HepG2 (cell line): ENCODE measurements at regions not wholly inside any gene's neighbourhood (a gene's known extent, or its start where the extent isn't known, plus 50 kb on each side); places are given as distances from the start of the nearest gene placed in this dataset.

ENCODE experiments used
- ATAC-seq: fragments of 200-7000 bp; cut with Tn5 transposase; 3 replicates; pipeline ENCODE4 v1.9.1; 2020; ENCODE audit warnings: mild to moderate bottlenecking, moderate library complexity
- BruUV-seq: library from RNA; stranded (reverse); fragments of 400-500 nt; replicated peaks from 2 replicates; lab custom pipeline; 2021; lab: Mats Ljungman, UMichigan
- CTCF ChIA-PET: fragments of 300-600 bp; formaldehyde crosslinking; extraction: SDS; loops from one replicate; lab custom pipeline; 2021; ENCODE audit warnings: low total read pairs, inconsistent platforms, low intra/inter-chr PET ratio; lab: Yijun Ruan, JAX
- POLR2A ChIA-PET: fragments of 350-600 bp; sonication (Branson Sonifier 250); formaldehyde crosslinking; loops from one replicate; lab custom pipeline; 2020; ENCODE audit warnings: antibody characterized with exemption, inconsistent platforms; lab: Yijun Ruan, JAX
- DNase-seq: peaks from one replicate; pipeline ENCODE4 v3.0.0-alpha.2; 2015; ENCODE audit warnings: low spot score
- FAIRE-seq: peaks from 3 replicates; lab custom pipeline; 2011; peaks lifted over from hg19 to GRCh38; lab: Jason Lieb, UNC
- H2AFZ ChIP-seq: one replicate; pipeline ENCODE4 v1.6.1; 2011; ENCODE audit warnings: low read length, inconsistent platforms
- H3K27ac ChIP-seq: fragments of 300-600 bp; 3 replicates; pipeline ENCODE4 v1.8.0; 2011; ENCODE audit warnings: mixed run types, mild to moderate bottlenecking, mixed read lengths, low read length, inconsistent platforms; ENCODE audit not compliant: insufficient read depth; ENCODE audit errors: extremely low read length
- H3K27me3 ChIP-seq, 2 experiments: fragments of 200-600 bp in 1 of 2; 2 replicates in 1 of 2; 3 replicates in 1 of 2; pipeline versions ENCODE4 v1.6.0 to v1.8.0; 2011; ENCODE audit warnings: low read length in 2 of 2, mild to moderate bottlenecking in 2 of 2, moderate library complexity in 2 of 2, inconsistent platforms in 1 of 2; ENCODE audit not compliant: insufficient read depth in 2 of 2, control insufficient read depth in 1 of 2
- H3K36me3 ChIP-seq, 2 experiments: fragments of 200-600 bp in 1 of 2; replicated peaks in 1 of 2; 2 replicates in 1 of 2; 3 replicates in 1 of 2; pipeline versions ENCODE4 v1.5.1 to v1.8.0; 2011; ENCODE audit warnings: low read length in 2 of 2, inconsistent platforms in 1 of 2; ENCODE audit not compliant: insufficient read depth in 2 of 2, control insufficient read depth in 1 of 2
- H3K4me1 ChIP-seq: 2 replicates; pipeline ENCODE4 v1.5.1; 2012; ENCODE audit warnings: low read length, inconsistent platforms; ENCODE audit not compliant: insufficient read depth
- H3K4me2 ChIP-seq: 2 replicates; pipeline ENCODE4 v1.6.0; 2011; ENCODE audit warnings: low read depth, low read length, inconsistent platforms
- H3K4me3 ChIP-seq, 3 experiments: fragments of 200-600 bp in 1 of 3; sonication (generic), shearing (Covaris generic) in 1 of 3; replicated peaks in 1 of 3; 2 replicates each; pipeline ENCODE4 v1.5.1; 2011 to 2016; ENCODE audit warnings: low read length in 3 of 3, inconsistent platforms in 2 of 3, low read depth in 2 of 3, mild to moderate bottlenecking in 2 of 3, control low read depth in 1 of 3, mixed read lengths in 1 of 3; ENCODE audit not compliant: insufficient read depth in 1 of 3
- H3K79me2 ChIP-seq: one replicate; pipeline ENCODE4 v1.6.1; 2011; ENCODE audit warnings: low read length, inconsistent platforms; ENCODE audit not compliant: insufficient read depth
- H3K9ac ChIP-seq: 2 replicates; pipeline ENCODE4 v1.6.0; 2011; ENCODE audit warnings: mild to moderate bottlenecking, low read depth, low read length, inconsistent platforms; ENCODE audit not compliant: insufficient read depth
- H3K9me3 ChIP-seq: 2 replicates; pipeline ENCODE4 v1.5.1; 2012; ENCODE audit warnings: mild to moderate bottlenecking, low read length
- H4K20me1 ChIP-seq: 2 replicates; pipeline ENCODE4 v1.6.0; 2011; ENCODE audit warnings: inconsistent platforms, mild to moderate bottlenecking, low read length, moderate library complexity; ENCODE audit not compliant: insufficient read depth
- ARHGAP35 ChIP-seq: sonication (generic); formaldehyde crosslinking; IDR thresholded peaks from 2 replicates; pipeline ENCODE4 v1.9.0; 2022; ENCODE audit warnings: mild to moderate bottlenecking, inconsistent platforms, moderate library complexity, missing genetic modification reagents, borderline replicate concordance
- CAMTA2 ChIP-seq: sonication (generic); formaldehyde crosslinking; IDR thresholded peaks from 2 replicates; pipeline ENCODE4 v1.4.0; 2020; ENCODE audit warnings: mild to moderate bottlenecking, missing genetic modification reagents, borderline replicate concordance
- MEIS1 ChIP-seq: sonication (generic); formaldehyde crosslinking; IDR thresholded peaks from 2 replicates; pipeline ENCODE4 v1.9.0; 2021; ENCODE audit warnings: mild to moderate bottlenecking, missing genetic modification reagents, moderate library complexity, borderline replicate concordance
- RXRA ChIP-seq: sonication (generic); formaldehyde crosslinking; IDR thresholded peaks from 2 replicates; pipeline ENCODE4 v1.5.1; 2020; ENCODE audit warnings: missing genetic modification reagents
- U2AF2 ChIP-seq: fragments of 200-400 bp; formaldehyde crosslinking; IDR thresholded peaks from 2 replicates; pipeline ENCODE4 v1.6.1; 2017; ENCODE audit warnings: low read depth, mild to moderate bottlenecking, low read length
- ZNF441 ChIP-seq: sonication (generic); formaldehyde crosslinking; IDR thresholded peaks from 2 replicates; pipeline ENCODE4 v1.7.0; 2021; ENCODE audit warnings: missing genetic modification reagents, borderline replicate concordance
- ZNF510 ChIP-seq: sonication (generic); formaldehyde crosslinking; IDR thresholded peaks from 2 replicates; pipeline ENCODE4 v1.4.0; 2020; ENCODE audit warnings: low read depth, mild to moderate bottlenecking, missing genetic modification reagents
- ZNF562 ChIP-seq: sonication (generic); formaldehyde crosslinking; IDR thresholded peaks from 2 replicates; pipeline ENCODE4 v1.8.0; 2022; ENCODE audit warnings: missing genetic modification reagents, borderline replicate concordance
- WGBS: methylation state at CpG from one replicate; pipeline ENCODE4 v1.1.6; 2017; ENCODE audit warnings: low lambda C conversion rate; 5-methylcytosine and 5-hydroxymethylcytosine counted together
- in situ Hi-C: cut with HindIII; loops from 2 replicates; pipeline ENCODE4 v1.10.0; 2017; ENCODE audit warnings: low pct_unique_long_range_greater_than_20kb; ENCODE audit not compliant: extremely low pct_ligation_motif_present
- intact Hi-C: fragments of 100-400 bp; cut with micrococcal nuclease; formaldehyde crosslinking; loops from one replicate; pipeline ENCODE4 v1.10.0; 2022; ENCODE audit not compliant: unreplicated experiment
- TF ChIP-seq, protein P1 (sequence below): sonication (generic); formaldehyde crosslinking; IDR thresholded peaks from 2 replicates; pipeline ENCODE4 v1.9.0; 2021; ENCODE audit warnings: missing genetic modification reagents, borderline replicate concordance
- TF ChIP-seq, protein P2 (sequence below), 2 experiments: sonication (generic) in 1 of 2; formaldehyde crosslinking in 1 of 2; IDR thresholded peaks; 2 replicates each; pipeline versions ENCODE4 v1.4.0 to v1.6.1; 2016 to 2020; ENCODE audit warnings: borderline replicate concordance in 1 of 2, low read depth in 1 of 2, mild to moderate bottlenecking in 1 of 2, missing genetic modification reagents in 1 of 2
- TF ChIP-seq, protein P3 (sequence below), 2 experiments: sonication (generic) in 1 of 2; formaldehyde crosslinking in 1 of 2; IDR thresholded peaks; 2 replicates each; pipeline versions ENCODE4 v1.6.1 to v1.9.0; 2014 to 2022; ENCODE audit warnings: antibody characterized with exemption in 1 of 2, borderline replicate concordance in 1 of 2, inconsistent platforms in 1 of 2, low read depth in 1 of 2, missing genetic modification reagents in 1 of 2

DNA sequence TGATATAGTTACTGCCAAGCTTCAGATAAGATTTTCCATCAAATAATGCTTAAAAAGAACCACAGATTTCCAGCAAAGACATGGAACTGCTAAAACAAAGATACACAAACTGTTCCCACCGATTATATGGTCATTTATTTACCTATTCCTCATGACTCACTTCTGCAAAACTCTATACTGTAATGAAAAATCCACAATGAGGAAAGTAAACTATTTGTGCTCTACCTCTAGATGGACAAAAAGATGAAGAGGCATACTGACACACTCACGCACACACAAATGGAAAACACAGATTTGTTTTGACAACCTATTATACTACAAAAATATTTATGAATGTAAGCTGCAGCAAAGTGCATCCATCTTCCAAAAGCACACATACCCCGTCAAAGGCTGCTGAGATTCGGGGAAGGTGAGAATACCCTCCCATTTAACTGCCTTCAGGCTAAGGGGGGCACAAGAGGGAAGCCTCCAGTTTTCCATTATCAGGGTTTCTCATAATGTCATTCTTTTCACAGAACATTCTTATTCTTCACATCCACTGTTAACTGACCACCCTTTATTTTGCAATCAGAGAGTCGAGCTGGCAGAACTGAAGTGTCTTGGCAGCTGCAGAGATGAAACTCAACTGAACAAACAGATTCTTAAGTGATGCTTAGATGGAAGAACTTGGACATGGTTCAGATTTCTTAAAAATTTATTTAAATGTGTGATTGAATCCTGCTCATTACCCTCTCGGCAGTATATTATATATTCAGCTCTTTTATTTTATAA is 115.9 kb upstream of the TANK start:
- Histone ChIP-seq H3K9ac (no peak overlapping the region), H3K79me2 (no peaks in the 10 kb centered on the region), H4K20me1 (no peaks in the 10 kb centered on the region), H2AFZ (no peak overlapping the region), H3K4me1 (no peaks in the 10 kb centered on the region), H3K27ac (no peak overlapping the region), H3K27me3 (no peaks in the 10 kb centered on the region), H3K9me3 (no peaks in the 10 kb centered on the region), H3K36me3 (no peaks in the 10 kb centered on the region), H3K4me3 (no peak overlapping the region), H3K4me2 (no peak overlapping the region)
- TF ChIP-seq ARHGAP35 (CRISPR knock-in tag) (no peak), MEIS1 (CRISPR knock-in tag) (no peak), ZNF441 (CRISPR knock-in tag) (no peak), CAMTA2 (CRISPR knock-in tag) (no peak), ZNF562 (CRISPR knock-in tag) (no peak), ZNF510 (CRISPR knock-in tag) (no peak), U2AF2 (no peak), RXRA (CRISPR knock-in tag) (no peak)
- TF ChIP-seq, protein P1, sequence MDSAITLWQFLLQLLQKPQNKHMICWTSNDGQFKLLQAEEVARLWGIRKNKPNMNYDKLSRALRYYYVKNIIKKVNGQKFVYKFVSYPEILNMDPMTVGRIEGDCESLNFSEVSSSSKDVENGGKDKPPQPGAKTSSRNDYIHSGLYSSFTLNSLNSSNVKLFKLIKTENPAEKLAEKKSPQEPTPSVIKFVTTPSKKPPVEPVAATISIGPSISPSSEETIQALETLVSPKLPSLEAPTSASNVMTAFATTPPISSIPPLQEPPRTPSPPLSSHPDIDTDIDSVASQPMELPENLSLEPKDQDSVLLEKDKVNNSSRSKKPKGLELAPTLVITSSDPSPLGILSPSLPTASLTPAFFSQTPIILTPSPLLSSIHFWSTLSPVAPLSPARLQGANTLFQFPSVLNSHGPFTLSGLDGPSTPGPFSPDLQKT (CRISPR knock-in tag) = no peak
- TF ChIP-seq, protein P2, sequence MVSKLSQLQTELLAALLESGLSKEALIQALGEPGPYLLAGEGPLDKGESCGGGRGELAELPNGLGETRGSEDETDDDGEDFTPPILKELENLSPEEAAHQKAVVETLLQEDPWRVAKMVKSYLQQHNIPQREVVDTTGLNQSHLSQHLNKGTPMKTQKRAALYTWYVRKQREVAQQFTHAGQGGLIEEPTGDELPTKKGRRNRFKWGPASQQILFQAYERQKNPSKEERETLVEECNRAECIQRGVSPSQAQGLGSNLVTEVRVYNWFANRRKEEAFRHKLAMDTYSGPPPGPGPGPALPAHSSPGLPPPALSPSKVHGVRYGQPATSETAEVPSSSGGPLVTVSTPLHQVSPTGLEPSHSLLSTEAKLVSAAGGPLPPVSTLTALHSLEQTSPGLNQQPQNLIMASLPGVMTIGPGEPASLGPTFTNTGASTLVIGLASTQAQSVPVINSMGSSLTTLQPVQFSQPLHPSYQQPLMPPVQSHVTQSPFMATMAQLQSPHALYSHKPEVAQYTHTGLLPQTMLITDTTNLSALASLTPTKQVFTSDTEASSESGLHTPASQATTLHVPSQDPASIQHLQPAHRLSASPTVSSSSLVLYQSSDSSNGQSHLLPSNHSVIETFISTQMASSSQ (IDR thresholded peaks at IDR 0.05; ENCODE audit: low read depth) = no peak
- TF ChIP-seq, protein P2 (CRISPR knock-in tag; IDR thresholded peaks at IDR 0.05; ENCODE audit: borderline replicate concordance) = no peak
- TF ChIP-seq, protein P3, sequence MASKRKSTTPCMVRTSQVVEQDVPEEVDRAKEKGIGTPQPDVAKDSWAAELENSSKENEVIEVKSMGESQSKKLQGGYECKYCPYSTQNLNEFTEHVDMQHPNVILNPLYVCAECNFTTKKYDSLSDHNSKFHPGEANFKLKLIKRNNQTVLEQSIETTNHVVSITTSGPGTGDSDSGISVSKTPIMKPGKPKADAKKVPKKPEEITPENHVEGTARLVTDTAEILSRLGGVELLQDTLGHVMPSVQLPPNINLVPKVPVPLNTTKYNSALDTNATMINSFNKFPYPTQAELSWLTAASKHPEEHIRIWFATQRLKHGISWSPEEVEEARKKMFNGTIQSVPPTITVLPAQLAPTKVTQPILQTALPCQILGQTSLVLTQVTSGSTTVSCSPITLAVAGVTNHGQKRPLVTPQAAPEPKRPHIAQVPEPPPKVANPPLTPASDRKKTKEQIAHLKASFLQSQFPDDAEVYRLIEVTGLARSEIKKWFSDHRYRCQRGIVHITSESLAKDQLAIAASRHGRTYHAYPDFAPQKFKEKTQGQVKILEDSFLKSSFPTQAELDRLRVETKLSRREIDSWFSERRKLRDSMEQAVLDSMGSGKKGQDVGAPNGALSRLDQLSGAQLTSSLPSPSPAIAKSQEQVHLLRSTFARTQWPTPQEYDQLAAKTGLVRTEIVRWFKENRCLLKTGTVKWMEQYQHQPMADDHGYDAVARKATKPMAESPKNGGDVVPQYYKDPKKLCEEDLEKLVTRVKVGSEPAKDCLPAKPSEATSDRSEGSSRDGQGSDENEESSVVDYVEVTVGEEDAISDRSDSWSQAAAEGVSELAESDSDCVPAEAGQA (IDR thresholded peaks at IDR 0.05; ENCODE audit: low read depth) = no peak
- TF ChIP-seq, protein P3 (CRISPR knock-in tag; IDR thresholded peaks at IDR 0.05; ENCODE audit: borderline replicate concordance) = no peak
- BruUV-seq = no TSS peak
- ChIA-PET CTCF (no interaction called here), POLR2A (no interaction called here)
- in situ Hi-C loops (no loop called here), intact Hi-C loops (no loop called here)
- ATAC-seq = no peak
- FAIRE-seq = no peak
- DNase-seq = no peak
- 6% methylated on average over 6 of the region's 6 CpGs for WGBS
